Ishikawa (cell line): ENCODE measurements at regions not wholly inside any gene's neighbourhood (a gene's known extent, or its start where the extent isn't known, plus 50 kb on each side); places are given as distances from the start of the nearest gene placed in this dataset.

ENCODE experiments used
- CEBPB ChIP-seq: IDR thresholded peaks from 2 replicates; pipeline ENCODE4 v1.6.1; 2012
- CREB1 ChIP-seq: IDR thresholded peaks from 2 replicates; pipeline ENCODE4 v1.6.1; 2012; ENCODE audit warnings: low read depth
- EGR1 ChIP-seq: IDR thresholded peaks from 2 replicates; pipeline ENCODE4 v1.6.1; 2012
- EP300 ChIP-seq: IDR thresholded peaks from 2 replicates; pipeline ENCODE4 v1.6.1; 2012; ENCODE audit warnings: borderline replicate concordance
- FOXM1 ChIP-seq: IDR thresholded peaks from 2 replicates; pipeline ENCODE4 v1.6.1; 2012; ENCODE audit warnings: low read depth, borderline replicate concordance
- NFIC ChIP-seq: IDR thresholded peaks from 2 replicates; pipeline ENCODE4 v1.6.1; 2012
- RAD21 ChIP-seq: IDR thresholded peaks from 2 replicates; pipeline ENCODE4 v1.6.1; 2012; ENCODE audit warnings: low read depth
- REST ChIP-seq: IDR thresholded peaks from 2 replicates; pipeline ENCODE4 v1.6.1; 2012; ENCODE audit warnings: low read depth, mild to moderate bottlenecking
- TAF1 ChIP-seq: IDR thresholded peaks from 2 replicates; pipeline ENCODE4 v1.6.1; 2012; ENCODE audit warnings: low read depth, mild to moderate bottlenecking
- TCF12 ChIP-seq: IDR thresholded peaks from 2 replicates; pipeline ENCODE4 v1.6.1; 2012; ENCODE audit warnings: low read depth
- TEAD4 ChIP-seq: IDR thresholded peaks from 2 replicates; pipeline ENCODE4 v1.6.1; 2012
- YY1 ChIP-seq: IDR thresholded peaks from 2 replicates; pipeline ENCODE4 v1.6.1; 2012; ENCODE audit warnings: low read depth
- ZBTB7A ChIP-seq: IDR thresholded peaks from 2 replicates; pipeline ENCODE4 v1.6.1; 2012; ENCODE audit warnings: low read depth
- TF ChIP-seq, protein P1 (sequence below): IDR thresholded peaks from 2 replicates; pipeline ENCODE4 v1.6.1; 2012
- TF ChIP-seq, protein P2 (sequence below): IDR thresholded peaks from 2 replicates; pipeline ENCODE4 v1.6.1; 2012

DNA sequence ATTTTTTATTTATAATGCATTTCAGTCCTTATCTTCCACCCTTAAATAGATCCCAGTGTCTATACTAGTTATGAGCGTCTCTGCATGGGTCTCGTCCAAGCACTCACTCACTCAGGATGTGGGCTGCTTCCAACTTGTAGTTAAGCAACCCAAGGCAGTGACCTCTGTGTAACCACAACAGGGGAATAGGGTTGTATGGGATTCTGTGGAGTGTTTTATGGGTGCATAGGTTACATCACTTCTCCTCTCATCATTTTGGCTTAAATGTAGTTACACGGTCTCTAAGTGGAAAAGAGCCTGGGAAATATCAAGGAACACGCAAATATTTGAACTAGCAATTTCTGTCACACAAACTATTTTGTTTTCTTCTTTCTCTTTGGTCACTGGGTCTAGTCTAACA, 931.0 kb downstream of the STIM2 start:
- TF ChIP-seq TAF1 (no peak), YY1 (no peak), EP300 (no peak), TCF12 (no peak), EGR1 (no peak), RAD21 (no peak), CEBPB (no peak), REST (no peak), ZBTB7A (no peak), TEAD4 (no peak), NFIC (no peak), CREB1 (no peak), FOXM1 (no peak)
- TF ChIP-seq, protein P1, sequence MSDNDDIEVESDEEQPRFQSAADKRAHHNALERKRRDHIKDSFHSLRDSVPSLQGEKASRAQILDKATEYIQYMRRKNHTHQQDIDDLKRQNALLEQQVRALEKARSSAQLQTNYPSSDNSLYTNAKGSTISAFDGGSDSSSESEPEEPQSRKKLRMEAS: no peak
- TF ChIP-seq, protein P2, sequence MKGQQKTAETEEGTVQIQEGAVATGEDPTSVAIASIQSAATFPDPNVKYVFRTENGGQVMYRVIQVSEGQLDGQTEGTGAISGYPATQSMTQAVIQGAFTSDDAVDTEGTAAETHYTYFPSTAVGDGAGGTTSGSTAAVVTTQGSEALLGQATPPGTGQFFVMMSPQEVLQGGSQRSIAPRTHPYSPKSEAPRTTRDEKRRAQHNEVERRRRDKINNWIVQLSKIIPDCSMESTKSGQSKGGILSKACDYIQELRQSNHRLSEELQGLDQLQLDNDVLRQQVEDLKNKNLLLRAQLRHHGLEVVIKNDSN: no peak

DNA sequence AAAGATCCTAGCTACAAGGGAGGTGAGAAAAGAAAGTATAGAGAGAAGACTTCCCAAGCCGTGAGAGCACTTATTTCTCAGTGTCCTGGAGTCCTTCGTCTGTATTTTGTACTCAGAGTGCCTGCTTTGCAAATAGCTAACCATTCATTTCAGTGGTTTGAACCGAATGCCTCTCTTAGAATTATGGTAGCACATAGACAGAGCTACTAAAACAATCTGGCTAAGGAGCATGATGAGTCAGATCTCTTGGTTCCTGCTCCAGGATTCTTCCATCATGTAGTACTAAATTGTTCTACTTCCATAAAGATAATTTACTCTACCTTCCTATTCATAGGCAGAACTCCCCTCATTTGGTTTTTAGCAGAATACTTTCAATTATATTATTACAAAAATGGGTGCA, 946.6 kb downstream of the STIM2 start:
- TF ChIP-seq ZBTB7A: no peak

DNA sequence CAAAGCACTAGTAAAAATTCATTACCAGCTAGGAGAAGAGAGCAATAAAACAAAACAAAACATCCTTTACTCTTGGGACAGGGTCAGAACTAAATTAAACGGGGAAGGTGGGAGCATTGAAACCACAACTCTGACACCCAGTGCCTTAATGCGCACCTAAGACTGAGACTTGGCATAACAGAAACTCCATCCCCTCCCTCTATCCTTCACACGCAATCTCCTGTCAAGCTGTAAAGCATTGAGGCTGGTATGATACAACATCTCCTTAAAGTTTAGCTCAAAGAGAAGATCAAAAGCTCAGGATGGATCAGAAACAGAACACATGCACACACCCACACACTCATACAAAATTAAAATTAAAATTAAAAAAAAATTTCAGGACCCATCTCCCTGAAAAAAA, 951.3 kb downstream of the STIM2 start:
- no peak for TF ChIP-seq EP300
- no peak for TF ChIP-seq RAD21
- TF ChIP-seq TEAD4: no peak
- TF ChIP-seq TAF1: no peak
- no peak for TF ChIP-seq FOXM1
- TF ChIP-seq CREB1: no peak

DNA sequence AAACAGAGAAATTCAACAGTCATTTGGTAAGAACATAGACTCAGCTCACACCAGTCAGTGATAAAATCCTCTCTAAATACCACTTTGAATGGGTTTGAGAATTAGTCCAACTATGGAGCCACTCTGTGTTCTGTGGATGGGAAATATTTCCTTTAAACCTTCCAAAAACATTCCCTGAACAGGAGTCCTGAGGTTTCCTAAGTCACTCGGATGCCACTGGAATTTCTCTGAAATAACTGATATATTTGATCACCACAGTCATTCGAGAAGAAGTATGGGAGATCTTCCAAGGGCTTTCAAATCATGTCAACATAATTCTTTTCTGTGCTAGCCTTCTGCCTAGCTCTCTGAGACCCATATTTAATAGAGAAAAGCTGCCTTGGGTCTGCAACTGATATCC, 958.6 kb downstream of the STIM2 start:
- no peak for TF ChIP-seq TCF12
- no peak for TF ChIP-seq CEBPB
- no peak for TF ChIP-seq NFIC
- TF ChIP-seq, protein P2: no peak
- TF ChIP-seq FOXM1: no peak
- no peak for TF ChIP-seq ZBTB7A
- TF ChIP-seq CREB1: no peak
- TF ChIP-seq REST: no peak
- no peak for TF ChIP-seq YY1
- TF ChIP-seq TAF1: no peak
- TF ChIP-seq, protein P1: no peak
- no peak for TF ChIP-seq EGR1
- TF ChIP-seq EP300: no peak
- no peak for TF ChIP-seq RAD21
- TF ChIP-seq TEAD4: no peak

DNA sequence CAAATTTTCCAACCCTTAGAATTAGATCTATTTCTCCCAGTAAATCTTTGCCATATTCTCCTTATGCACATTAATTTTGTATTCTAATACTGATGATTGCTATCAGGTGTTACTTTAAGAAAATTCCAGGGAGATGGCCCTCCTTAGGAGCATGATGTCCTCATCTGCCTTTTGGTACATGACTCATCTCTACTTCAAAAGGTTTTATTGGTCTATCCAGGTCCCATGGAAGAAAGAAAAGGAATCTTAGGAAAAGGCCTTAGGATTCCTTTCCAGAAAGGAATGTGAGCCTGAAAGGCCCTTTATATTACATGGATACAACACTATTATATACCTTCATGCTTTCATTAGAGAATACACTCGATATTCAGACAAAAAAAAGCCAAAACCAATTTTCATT, 968.2 kb downstream of the STIM2 start:
- TF ChIP-seq FOXM1 (no peak), CEBPB (no peak), REST (no peak), TEAD4 (no peak), RAD21 (no peak), ZBTB7A (no peak), CREB1 (no peak), TAF1 (no peak), YY1 (no peak), NFIC (no peak), EGR1 (no peak), TCF12 (no peak), EP300 (no peak)
- TF ChIP-seq, protein P1: no peak
- TF ChIP-seq, protein P2: no peak
